GM21423 (cell line): ENCODE measurements at regions not wholly inside any gene's neighbourhood (a gene's known extent, or its start where the extent isn't known, plus 50 kb on each side); places are given as distances from the start of the nearest gene placed in this dataset.

Experiments used
- ATAC-seq: cut with Tn5 transposase; IDR thresholded peaks from one replicate; pipeline ENCODE4 v1.9.1; 2021; ENCODE audit warnings: mild to moderate bottlenecking, moderate library complexity; ENCODE audit not compliant: unreplicated experiment

GRCh38 chr3:159210336-159210735, 408.5 kb downstream of the MFSD1 start:
- ATAC-seq: no peak

- ATAC-seq: no peak
Observed at GRCh38 chr3:159216311-159216710, 414.5 kb downstream of the MFSD1 start.

GRCh38 chr3:159219231-159219630, 417.4 kb downstream of the MFSD1 start:
- ATAC-seq: no peak

DNA sequence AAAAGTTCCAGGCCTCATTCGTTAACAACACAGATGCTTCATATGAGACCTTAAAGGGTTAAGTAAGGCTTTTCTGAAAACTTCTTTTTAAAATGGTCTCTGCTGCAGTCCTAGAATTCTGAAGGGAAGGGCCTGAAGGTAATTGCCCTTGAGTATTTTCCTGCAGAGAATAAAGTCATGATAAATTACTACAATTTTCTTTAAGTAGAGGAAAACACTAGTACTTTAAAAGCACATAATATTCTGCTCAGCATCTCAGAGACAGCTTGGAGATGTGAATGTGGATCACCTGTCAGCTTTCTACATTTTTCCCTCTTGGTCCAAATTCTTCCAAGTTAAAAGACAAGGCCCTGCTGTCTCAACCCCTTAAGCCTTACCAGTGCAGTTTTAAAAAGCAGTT, 419.5 kb downstream of the MFSD1 start:
- no peak for ATAC-seq

- no peak for ATAC-seq
Observed at GRCh38 chr3:159229116-159229680, 427.3 kb downstream of the MFSD1 start.

GRCh38 chr3:159232966-159233365, 431.1 kb downstream of the MFSD1 start:
- no peak for ATAC-seq

GRCh38 chr3:159233734-159234133, 431.9 kb downstream of the MFSD1 start:
- ATAC-seq: no peak

- ATAC-seq: no peak
Observed at GRCh38 chr3:159234306-159234705, 432.5 kb downstream of the MFSD1 start.

DNA sequence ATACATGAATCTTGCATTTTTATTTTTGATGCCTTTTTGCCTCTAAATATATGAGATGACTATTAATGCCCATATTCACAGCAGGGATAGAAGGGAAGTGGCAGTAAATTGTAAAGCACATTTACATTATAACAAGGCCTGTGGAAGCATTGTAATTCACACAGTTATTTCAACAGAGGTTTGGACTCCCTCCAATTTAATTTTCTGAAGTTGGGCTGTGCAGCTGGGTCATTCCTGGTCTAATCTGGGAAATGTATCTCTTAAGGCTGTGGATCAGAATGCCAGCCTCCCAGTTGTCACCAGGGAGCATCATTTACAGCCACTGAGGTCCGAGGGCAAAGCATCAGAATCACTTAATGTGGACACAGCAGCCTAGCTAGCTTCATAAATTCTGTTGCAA, 434.5 kb downstream of the MFSD1 start:
- ATAC-seq: no peak

DNA sequence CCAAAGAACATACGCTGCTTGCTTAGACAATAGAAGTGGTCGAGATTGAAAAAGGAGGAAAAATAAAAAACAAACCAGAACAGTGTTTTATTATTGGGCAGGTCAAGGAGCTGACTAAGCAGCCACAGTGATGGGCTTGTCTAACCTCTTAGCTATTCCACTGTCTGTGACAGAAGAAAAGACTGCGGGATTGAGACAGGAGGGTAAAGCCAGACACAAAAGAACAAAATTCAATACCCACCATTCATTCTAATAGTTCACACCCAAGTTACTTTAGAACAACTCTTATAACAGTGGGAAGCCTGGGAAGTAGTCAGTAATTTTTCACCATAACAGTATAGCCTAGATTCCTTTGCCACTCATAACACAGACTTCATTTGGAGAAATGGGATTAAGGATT, 435.4 kb downstream of the MFSD1 start:
- no peak for ATAC-seq

DNA sequence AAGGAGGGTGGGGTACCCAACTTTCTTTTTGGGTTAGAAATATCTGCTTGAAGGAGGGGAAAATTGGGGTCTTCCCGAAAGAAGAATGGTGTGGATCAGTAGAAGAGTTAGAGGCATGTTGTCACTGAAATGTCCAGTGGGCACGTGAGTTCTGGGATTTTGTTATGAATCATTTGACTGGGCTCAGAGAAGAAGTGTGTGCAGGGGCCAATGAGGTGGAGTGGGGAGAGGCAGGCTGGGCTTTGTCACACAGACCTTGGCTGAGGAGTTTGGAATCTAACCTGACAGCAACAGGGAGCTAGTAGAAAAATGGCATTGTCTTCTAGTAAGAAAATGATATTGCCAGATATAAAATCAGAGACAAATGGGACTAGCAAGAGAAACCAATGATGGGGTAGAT, 436.8 kb downstream of the MFSD1 start:
- ATAC-seq: no peak

DNA sequence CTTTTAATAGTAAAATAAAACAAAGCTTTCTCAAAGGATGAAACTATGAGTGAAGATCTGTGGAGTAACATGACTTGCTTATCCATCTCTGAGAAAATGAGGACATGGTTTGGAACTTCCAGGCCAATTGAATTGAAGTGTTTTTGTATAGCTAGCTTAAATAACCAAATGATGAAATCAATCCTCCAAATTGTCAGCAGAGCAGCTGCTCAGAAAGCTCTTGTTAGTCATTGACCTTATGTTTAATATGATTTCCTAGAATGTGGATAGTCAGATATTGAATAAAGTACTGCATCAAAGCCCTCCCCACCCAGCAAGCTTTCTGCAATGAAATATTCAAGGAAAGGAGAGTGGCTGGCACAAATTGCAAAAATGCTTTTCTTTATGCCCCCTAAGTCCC, 437.2 kb downstream of the MFSD1 start:
- no peak for ATAC-seq

DNA sequence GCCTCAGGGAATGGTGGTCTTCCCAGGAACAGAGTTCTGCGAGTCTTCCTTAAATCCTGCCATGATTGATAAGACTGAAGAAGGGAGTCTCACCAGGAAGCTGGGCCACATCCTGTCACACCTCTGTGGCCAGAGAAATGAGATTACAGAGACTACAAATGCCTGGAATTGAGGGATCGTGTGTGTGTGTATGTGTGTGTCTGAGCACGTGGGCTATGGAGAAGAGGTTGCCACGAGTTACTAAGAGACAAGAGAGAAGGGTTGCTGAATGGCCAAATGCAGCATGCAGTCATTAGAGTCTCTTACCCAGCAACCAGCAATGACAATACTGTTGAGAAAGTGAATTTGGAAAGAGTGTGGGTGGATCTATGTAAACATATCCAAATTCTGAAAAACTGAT, 443.1 kb downstream of the MFSD1 start:
- ATAC-seq: no peak

DNA sequence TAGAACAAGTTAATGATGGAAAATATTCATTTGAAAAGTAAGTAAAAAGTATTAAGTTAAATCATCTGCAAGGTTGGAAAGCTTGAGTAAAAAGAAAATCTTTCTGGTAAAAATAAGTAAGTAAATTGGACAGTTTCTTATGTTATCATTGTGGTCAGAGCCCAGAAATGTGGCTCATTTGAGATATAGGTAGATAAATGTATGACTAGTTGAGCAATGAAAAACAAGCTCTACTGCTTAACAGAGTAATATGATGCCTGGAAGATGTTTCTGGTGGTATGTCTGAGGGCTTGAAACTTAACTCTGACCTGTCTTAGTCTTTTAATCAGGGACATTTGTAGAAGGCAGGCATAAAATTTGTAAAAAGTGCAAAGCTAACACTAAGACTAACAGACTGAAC, 444.0 kb downstream of the MFSD1 start:
- ATAC-seq: no peak

GRCh38 chr3:159246385-159246784, 444.5 kb downstream of the MFSD1 start:
- ATAC-seq: no peak

- ATAC-seq: no peak
Observed at GRCh38 chr3:159249472-159250174, 447.8 kb downstream of the MFSD1 start.

- no peak for ATAC-seq
Observed at GRCh38 chr3:159250961-159251360, 449.1 kb downstream of the MFSD1 start.

GRCh38 chr3:159252274-159252673, 450.4 kb downstream of the MFSD1 start:
- no peak for ATAC-seq

DNA sequence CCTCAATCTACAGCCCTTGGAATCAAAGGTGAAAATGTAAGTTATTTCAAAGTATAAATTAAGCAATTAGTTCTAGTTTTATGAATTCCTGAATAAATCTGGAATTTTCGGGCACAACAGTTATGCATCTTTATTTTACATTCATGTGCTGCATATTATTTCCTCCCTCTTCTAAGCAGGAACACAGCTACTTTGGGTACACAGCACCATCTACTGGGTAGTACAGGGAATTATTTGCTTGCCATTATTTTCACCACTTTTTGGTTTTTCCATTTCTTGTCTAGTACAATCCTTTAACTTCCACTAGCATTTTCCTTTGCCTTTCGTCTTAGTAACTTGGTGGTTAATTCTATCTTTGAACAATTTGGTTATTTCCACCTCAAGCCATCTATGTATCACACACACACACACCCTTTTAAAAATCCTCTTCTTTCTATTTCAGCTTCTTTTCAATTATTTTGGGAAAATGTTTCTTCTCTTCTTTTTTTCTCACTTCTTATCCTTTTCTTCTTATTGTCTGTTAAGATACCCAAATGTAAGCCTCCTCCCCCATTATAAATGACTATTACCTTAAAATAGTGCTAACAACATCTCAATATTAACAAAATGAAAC, 451.0 kb downstream of the MFSD1 start:
- ATAC-seq: peak; percentile 44

- no peak for ATAC-seq
Observed at GRCh38 chr3:159253860-159254259, 452.0 kb downstream of the MFSD1 start.

DNA sequence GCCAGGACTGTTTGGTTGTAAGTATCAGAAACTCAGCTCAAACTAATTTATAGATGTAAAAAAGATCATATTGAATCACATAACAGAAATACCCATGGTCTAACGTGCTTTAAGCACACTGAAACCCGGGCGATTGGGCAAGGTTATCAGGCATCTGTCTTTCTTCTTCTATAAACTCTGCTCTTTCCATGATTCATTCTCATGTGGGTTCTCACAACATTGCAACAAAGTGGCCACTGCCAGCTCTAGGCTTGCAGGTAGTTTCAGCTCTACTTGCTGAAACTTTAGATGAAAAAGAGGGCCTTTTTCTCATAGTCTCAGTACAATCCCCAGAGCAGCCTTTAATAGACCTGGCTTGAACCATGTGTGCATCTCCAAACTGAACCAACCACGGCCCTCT, 456.1 kb downstream of the MFSD1 start:
- no peak for ATAC-seq

GRCh38 chr3:159258934-159259333, 457.1 kb downstream of the MFSD1 start:
- ATAC-seq: no peak
